Tibial artery (tissue), 4 donors: ENCODE measurements at regions not wholly inside any gene's neighbourhood (a gene's known extent, or its start where the extent isn't known, plus 50 kb on each side); places are given as distances from the start of the nearest gene placed in this dataset.
"Not testable (repeated sequence)": the region's sequence is repeated elsewhere in the genome, so short reads cannot be mapped to it uniquely, and the experiment has no call there.

Experiments
- DNase-seq, 2 donors: peaks; one replicate each; pipeline ENCODE4 v3.0.0-alpha.2; 2019
- H3K27ac ChIP-seq, 2 donors: fragments of 200-600 bp; sonication (generic) in 1 of 2; 1 replicate in 1 of 2; 2 replicates in 1 of 2; pipeline ENCODE4 v1.5.1; 2018 to 2019; ENCODE audit warnings: mild to moderate bottlenecking in 1 of 2
- H3K27me3 ChIP-seq, 2 donors: fragments of 200-600 bp; sonication (generic) in 1 of 2; one replicate each; pipeline versions ENCODE4 v1.5.1 to v1.6.0; 2016 to 2019
- H3K36me3 ChIP-seq, 3 donors: fragments of 200-600 bp; sonication (generic) in 2 of 3; one replicate each; pipeline ENCODE4 v1.5.1; 2016 to 2019; ENCODE audit warnings: mild to moderate bottlenecking in 2 of 3
- H3K4me1 ChIP-seq, 4 donors: fragments of 200-600 bp; sonication (generic) in 2 of 4; 1 replicate in 3 of 4; 2 replicates in 1 of 4; pipeline ENCODE4 v1.5.1; 2016 to 2019
- H3K4me3 ChIP-seq, 2 donors: fragments of 200-600 bp; sonication (generic) in 1 of 2; 1 replicate in 1 of 2; 2 replicates in 1 of 2; pipeline ENCODE4 v1.5.1; 2018 to 2019; ENCODE audit warnings: mild to moderate bottlenecking in 2 of 2
- H3K9me3 ChIP-seq, 3 donors: fragments of 200-600 bp; sonication (generic) in 1 of 3; one replicate each; pipeline ENCODE4 v1.5.1; 2016 to 2019
- CTCF ChIP-seq, 2 experiments: fragments of 200-600 bp in 1 of 2; fragments of 450-650 bp in 1 of 2; IDR thresholded peaks; one replicate each; pipeline ENCODE4 v1.5.1; 2017 to 2019; ENCODE audit warnings: antibody characterized with exemption in 2 of 2, mild to moderate bottlenecking in 1 of 2, moderate library complexity in 1 of 2
- intact Hi-C: fragments of 100-400 bp; cut with DNase I; formaldehyde crosslinking; loops from one replicate; pipeline ENCODE4 v1.15.0; 2023; ENCODE audit warnings: low total_unique reads

GRCh38 chr1:73306899-73307555 lies 890.9 kb downstream of the LRRIQ3 start:
- no peak for TF ChIP-seq CTCF (IDR thresholded peaks at IDR 0.05)
- peaks cover 0 to 7% (median 0%) of the 10 kb centered on the region in 4 donors for H3K4me1 ChIP-seq
- intact Hi-C loops = no loop called here

GRCh38 chr1:73273886-73274285 lies 924.1 kb downstream of the LRRIQ3 start:
- intact Hi-C loops = no loop called here

More at GRCh38 chr1:73306899-73307555, 890.9 kb downstream of the LRRIQ3 start:
- DNase-seq = no peak
- Histone ChIP-seq H3K27me3 (no peaks in the 10 kb centered on the region), H3K4me3 (no peak overlapping the region), H3K9me3 (no peaks in the 10 kb centered on the region), H3K36me3 (no peaks in the 10 kb centered on the region), H3K27ac (no peak overlapping the region)

DNA sequence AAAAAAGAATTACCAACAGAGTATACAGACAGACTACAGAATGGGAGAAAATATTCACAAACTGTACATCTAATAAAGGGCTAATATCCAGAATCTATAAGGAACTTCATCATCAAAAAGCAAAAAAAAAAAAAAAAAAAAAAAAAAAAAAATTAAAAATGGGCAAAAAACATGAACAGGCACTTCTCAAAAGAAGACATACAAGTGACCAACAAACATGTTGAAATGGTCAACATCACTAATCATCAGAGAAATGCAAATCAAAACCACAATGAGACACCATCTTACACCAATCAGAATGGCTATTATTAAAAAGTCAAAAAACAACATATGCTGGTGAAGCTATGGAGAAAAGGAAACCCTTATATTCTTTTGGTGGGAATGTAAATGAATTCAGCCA lies 952.8 kb downstream of the LRRIQ3 start:
- H3K27ac ChIP-seq, H3K36me3 ChIP-seq, H3K27me3 ChIP-seq, H3K4me1 ChIP-seq, H3K4me3 ChIP-seq, intact Hi-C loops, DNase-seq: not testable (repeated sequence)
- peaks cover 0 to 27% (median 16%) of the 10 kb centered on the region in 3 donors for H3K9me3 ChIP-seq

More at GRCh38 chr1:73273886-73274285, 924.1 kb downstream of the LRRIQ3 start:
- no peak overlapping the region for H3K27ac ChIP-seq
- H3K27me3 ChIP-seq = no peaks in the 10 kb centered on the region
- H3K4me3 ChIP-seq = no peak overlapping the region
- no peaks in the 10 kb centered on the region for H3K4me1 ChIP-seq
- no peak for DNase-seq
- no peaks in the 10 kb centered on the region for H3K36me3 ChIP-seq
- H3K9me3 ChIP-seq = peaks cover 0 to 9% (median 3%) of the 10 kb centered on the region in 3 donors
- TF ChIP-seq CTCF (IDR thresholded peaks at IDR 0.05) = no peak

- no peak overlapping the region for H3K4me3 ChIP-seq
- no peak overlapping the region for H3K27ac ChIP-seq
- peaks cover 0 to 11% (median 3%) of the 10 kb centered on the region in 3 donors for H3K9me3 ChIP-seq
- no peak for TF ChIP-seq CTCF (IDR thresholded peaks at IDR 0.05)
- DNase-seq = no peak
- no peaks in the 10 kb centered on the region for H3K27me3 ChIP-seq
- H3K36me3 ChIP-seq = no peaks in the 10 kb centered on the region
- H3K4me1 ChIP-seq = no peaks in the 10 kb centered on the region
- intact Hi-C loops = no loop called here
These were observed 936.7 kb upstream of the NEGR1 start for GRCh38 chr1:73218995-73219546.

DNA sequence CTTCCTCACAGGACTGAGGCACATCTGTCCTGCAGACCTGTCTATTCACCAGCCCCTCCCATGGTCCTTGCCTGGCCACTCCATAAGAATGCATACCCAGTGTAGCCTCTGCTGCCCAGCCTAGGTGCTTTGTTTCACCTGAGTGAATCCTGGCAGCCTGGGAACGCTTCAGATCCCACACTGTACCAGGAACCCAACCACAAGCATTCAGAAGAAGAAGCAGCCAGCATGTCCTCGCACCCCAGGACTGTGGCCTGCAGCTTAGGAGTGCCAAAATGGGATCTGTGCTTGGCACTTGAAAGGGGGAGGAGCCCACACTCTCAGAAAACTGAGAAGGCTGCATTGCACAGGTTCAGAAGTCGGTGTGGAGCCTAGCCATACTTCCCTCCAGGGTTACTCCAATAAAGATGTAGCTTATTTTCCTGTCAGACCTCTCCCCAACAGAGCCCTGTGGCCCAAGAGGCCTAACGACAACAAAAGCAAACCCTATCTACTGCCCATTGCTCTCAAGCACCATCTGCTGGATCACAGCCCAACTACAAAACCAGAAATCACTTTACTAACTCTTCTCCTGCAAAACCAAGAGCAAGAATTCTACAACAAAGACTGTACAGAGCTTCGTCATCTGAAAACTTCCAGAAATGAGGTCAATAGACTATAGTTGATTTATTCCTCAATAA lies 923.1 kb upstream of the NEGR1 start:
- H3K4me3 ChIP-seq = no peak overlapping the region
- H3K27ac ChIP-seq = no peak overlapping the region
- no peaks in the 10 kb centered on the region for H3K36me3 ChIP-seq
- no peak for TF ChIP-seq CTCF (IDR thresholded peaks at IDR 0.05)
- no peaks in the 10 kb centered on the region for H3K9me3 ChIP-seq
- no peaks in the 10 kb centered on the region for H3K4me1 ChIP-seq
- DNase-seq = no peak
- H3K27me3 ChIP-seq = no peaks in the 10 kb centered on the region
- intact Hi-C loops = no loop called here

DNA sequence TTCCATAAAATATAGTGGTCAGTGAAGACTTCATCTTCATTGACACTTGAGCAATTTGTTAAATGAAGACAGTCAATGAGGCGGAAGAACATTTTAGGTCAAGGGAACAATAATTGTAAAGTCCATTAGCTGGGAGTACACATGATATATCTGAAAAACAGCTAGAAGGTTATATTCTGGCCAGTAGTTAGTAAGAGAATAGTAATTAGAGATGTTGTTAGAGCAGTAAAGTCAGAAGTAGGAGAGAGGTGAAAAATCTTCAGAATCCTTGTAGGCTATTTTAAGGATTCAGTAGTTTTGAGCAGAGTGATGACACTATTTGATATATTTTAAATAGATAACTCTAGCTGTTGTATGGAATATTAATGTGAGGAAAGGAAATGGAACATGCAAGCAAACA lies 915.6 kb upstream of the NEGR1 start:
- intact Hi-C loops = no loop called here
- Histone ChIP-seq H3K36me3 (no peaks in the 10 kb centered on the region), H3K9me3 (no peaks in the 10 kb centered on the region), H3K4me3 (no peak overlapping the region), H3K27me3 (no peaks in the 10 kb centered on the region), H3K4me1 (no peaks in the 10 kb centered on the region), H3K27ac (no peak overlapping the region)
- no peak for TF ChIP-seq CTCF (IDR thresholded peaks at IDR 0.05)
- DNase-seq = no peak
